ENCODE measurements at regions not wholly inside any gene's neighbourhood (a gene's known extent, or its start where the extent isn't known, plus 50 kb on each side); places are given as distances from the start of the nearest gene placed in this dataset.

GRCh38 chr13:93173654-93174053 is 53.0 kb upstream of the GPC6 start:
- TF ChIP-seq CTCF (IDR thresholded peaks at IDR 0.05; ENCODE audit: low read depth, low read length, poor library complexity, severe bottlenecking) (no peak), EZH2phosphoT487 (IDR thresholded peaks at IDR 0.05; ENCODE audit: borderline replicate concordance, low read length) (no peak)
